DMS53 treated with DMSO at 0.1 percent for 48 hours (cell line): ENCODE measurements at regions not wholly inside any gene's neighbourhood (a gene's known extent, or its start where the extent isn't known, plus 50 kb on each side); places are given as distances from the start of the nearest gene placed in this dataset.
"Not testable (repeated sequence)": the region's sequence is repeated elsewhere in the genome, so short reads cannot be mapped to it uniquely, and the experiment has no call there.

ENCODE experiments used
- DNase-seq: peaks from one replicate; lab custom pipeline; 2025; ENCODE audit not compliant: unreplicated experiment; lab: John Stamatoyannopoulos, UW

- no peak for DNase-seq
Measured at GRCh38 chr16:64084706-64085105, 1037.2 kb downstream of the CDH11 start.

DNA sequence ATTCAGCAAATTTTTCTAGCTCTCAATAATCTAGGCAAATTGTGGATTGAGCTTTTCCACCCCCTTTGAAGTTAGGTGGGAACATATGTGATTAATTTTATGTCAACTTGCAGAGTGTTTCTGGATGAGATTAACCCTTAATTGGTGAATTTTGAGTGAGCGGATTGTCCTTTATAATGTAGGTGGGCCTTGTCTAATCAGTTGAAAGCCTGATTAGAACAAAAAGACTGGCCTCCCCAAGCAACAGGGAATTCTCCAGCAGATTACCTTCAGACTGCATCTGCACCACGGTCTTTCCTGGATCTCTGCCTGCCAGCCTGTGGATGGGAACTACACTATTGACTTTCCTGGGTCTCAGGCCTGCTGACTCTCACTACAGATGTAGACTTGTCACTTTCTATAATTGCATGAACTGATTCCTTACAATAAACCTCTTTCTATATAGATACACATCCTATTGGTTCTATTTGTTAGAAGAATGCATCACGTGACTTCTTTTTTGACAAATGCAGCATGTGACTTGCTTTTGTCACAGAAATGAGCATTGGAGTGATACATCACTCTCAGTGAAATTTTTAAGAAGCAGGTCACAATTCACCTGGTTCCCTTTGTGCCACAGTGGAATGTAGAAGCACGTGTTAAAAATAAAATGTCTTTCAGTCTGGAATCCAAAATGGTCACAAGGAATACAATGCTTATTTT is 1038.3 kb downstream of the CDH11 start:
- DNase-seq = no peak

- DNase-seq = no peak
Measured at GRCh38 chr16:64077242-64077641, 1044.6 kb downstream of the CDH11 start.

GRCh38 chr16:64074706-64075105 is 1047.2 kb downstream of the CDH11 start:
- DNase-seq = no peak

- not testable (repeated sequence) for DNase-seq
Measured at GRCh38 chr16:64072131-64072730, 1049.6 kb downstream of the CDH11 start.

GRCh38 chr16:64065523-64065922 is 1056.3 kb downstream of the CDH11 start:
- DNase-seq = no peak

- no peak for DNase-seq
Measured at GRCh38 chr16:64061621-64062020, 1060.2 kb downstream of the CDH11 start.

- no peak for DNase-seq
Measured at GRCh38 chr16:64060631-64061030, 1061.2 kb downstream of the CDH11 start.

- DNase-seq = no peak
Measured at GRCh38 chr16:64058685-64059084, 1063.2 kb downstream of the CDH11 start.

GRCh38 chr16:64051824-64052223 is 1070.0 kb downstream of the CDH11 start:
- DNase-seq = peak; percentile 46

- DNase-seq = no peak
Measured at GRCh38 chr16:64047878-64048277, 1074.0 kb downstream of the CDH11 start.

- DNase-seq = no peak
Measured at GRCh38 chr16:64047207-64047606, 1074.7 kb downstream of the CDH11 start.

GRCh38 chr16:64035337-64035736 is 1086.5 kb downstream of the CDH11 start:
- no peak for DNase-seq

- DNase-seq = no peak
Measured at GRCh38 chr16:64019339-64019738, 1102.5 kb downstream of the CDH11 start.

GRCh38 chr16:64017796-64018195 is 1104.1 kb downstream of the CDH11 start:
- no peak for DNase-seq

GRCh38 chr16:64013856-64014255 is 1108.0 kb downstream of the CDH11 start:
- no peak for DNase-seq

DNA sequence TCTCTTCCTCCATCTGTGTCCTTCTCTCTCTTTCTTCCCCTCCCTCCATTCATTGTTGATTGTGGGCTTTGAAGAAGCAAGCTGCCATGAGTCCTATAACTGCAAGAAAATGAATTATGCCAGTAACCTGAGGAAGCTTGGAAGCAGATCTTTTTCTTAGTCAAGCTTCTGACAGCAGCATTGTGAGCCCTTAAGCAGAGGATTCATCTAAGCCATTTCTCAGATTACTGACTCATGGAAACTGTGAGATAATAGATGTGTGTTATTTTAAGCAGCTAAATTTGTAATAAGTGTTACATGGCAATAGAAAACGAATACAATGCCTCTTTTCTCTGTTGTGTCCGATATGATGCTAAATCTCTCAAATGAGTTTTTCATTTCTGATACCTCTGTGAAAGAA is 1109.7 kb downstream of the CDH11 start:
- no peak for DNase-seq

DNA sequence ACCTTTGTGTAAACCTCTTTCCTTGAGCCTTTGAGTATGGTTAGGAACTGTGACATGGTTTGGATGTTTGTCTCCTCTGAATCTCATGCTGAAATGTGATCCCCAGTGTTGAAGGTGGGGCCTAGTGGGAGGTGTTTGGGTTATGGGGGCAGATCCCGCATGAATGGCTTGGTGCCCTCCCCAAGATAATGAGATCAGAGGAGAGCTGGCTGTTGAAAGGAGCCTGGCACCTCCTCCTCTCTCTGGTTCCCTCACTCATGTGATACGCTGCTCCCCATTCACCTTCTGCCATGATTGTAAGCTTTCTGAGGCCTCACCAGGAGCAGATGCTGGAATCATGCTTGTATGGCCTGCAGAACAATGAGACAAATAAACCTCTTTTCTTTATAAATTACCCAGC is 1110.2 kb downstream of the CDH11 start:
- no peak for DNase-seq

GRCh38 chr16:64008131-64008530 is 1113.7 kb downstream of the CDH11 start:
- no peak for DNase-seq

DNA sequence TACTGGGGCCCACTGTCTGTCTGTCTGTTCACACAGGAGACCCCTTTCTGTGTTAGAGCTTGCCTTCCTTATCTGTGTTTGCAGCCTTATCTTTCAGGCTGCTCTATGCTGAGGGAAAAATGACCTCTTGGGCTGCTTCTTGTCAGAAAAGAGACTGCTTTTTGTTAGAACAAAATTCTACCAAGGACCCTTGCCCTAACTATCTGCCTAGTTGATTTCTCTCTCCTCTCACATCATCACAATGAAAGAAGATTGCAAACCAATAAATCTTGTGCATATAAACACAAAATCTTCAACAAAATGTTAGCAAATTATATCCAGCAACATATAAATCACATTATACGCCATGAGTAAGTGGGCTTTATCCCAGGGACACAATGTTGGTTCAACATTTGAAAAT is 1117.7 kb downstream of the CDH11 start:
- DNase-seq = no peak

DNA sequence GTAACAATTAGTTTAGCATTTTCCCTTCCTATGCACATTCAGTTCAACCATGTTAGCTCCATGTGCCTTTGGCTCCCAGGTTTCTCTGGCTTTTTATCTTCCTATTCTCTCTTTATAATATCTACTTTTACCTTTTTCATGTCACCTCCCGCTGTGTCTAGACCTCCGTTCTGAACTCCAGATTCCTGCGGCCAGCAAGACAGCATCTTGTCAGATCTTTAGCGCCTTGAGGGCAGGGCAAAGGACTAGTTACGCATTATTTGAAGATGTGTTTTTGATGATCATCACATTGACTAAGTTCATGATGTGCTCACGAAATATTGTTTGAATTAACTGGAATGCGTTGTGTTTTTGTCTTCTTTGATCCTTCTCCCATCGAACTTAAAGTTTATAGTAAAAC is 1126.8 kb downstream of the CDH11 start:
- no peak for DNase-seq

- DNase-seq = peak; percentile 80
Measured at GRCh38 chr16:63983401-63983800, 1138.5 kb downstream of the CDH11 start.

- DNase-seq = no peak
Measured at GRCh38 chr16:63982741-63983140, 1139.1 kb downstream of the CDH11 start.
